ENCODE measurements at regions not wholly inside any gene's neighbourhood (a gene's known extent, or its start where the extent isn't known, plus 50 kb on each side); places are given as distances from the start of the nearest gene placed in this dataset.

DNA sequence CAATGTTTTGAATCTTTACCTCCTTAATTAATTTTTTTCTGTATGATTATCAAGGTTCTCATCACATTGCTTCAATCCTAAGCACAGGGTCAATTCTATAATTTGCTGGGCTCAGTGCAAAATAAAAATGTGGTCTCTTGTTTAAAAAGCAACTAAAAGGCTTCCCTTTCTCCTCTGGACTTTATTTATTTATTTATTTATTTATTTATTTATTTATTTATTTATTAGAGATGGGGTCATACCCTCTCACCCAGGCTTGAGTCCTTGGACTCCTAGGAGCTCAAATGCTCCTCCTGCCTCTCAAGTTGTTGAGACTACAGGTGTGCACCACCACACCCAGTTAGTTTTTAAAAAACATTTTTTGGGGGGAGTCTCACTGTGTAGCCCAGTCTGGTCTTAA is 710.1 kb upstream of the REG3G start:
- no peak overlapping the region for H3K18ac ChIP-seq (ENCODE audit: low read length)

DNA sequence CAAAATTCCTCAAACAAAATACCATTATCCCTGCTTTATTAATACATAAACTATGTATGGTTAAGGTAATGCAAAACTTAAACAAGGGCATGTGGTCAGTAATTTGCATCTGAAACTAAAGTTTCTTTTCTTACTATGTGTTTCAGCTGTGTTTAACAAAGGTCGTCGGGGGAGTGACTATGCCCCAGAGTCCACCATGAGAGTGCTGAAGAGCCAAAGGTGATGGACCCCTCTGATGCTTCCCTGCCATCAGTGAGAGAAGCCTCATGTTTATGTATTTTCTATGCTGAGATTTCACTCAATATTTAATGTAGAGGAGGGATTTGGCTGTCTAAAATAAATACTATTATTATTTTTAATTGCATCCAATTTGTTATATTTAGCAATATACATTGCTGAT is 707.2 kb upstream of the REG3G start:
- Histone ChIP-seq H4K12ac (ENCODE audit: low read depth, low read length) (no peak overlapping the region), H3K36me3 (ENCODE audit: control insufficient read depth in 1 of 2, insufficient read depth in 2 of 2, low read length in 2 of 2) (no peaks in the 10 kb centered on the region), H3K27me3 (ENCODE audit: insufficient read depth, low read length) (no peaks in the 10 kb centered on the region), H4K8ac (ENCODE audit: low read depth, low read length) (no peak overlapping the region), H3K14ac (ENCODE audit: low read length) (no peak overlapping the region), H3K4me1 (ENCODE audit: control insufficient read depth in 1 of 2, insufficient read depth in 2 of 2, low read length in 2 of 2) (no peaks in the 10 kb centered on the region), H3K9me3 (ENCODE audit: insufficient read depth, low read depth, low read length) (no peaks in the 10 kb centered on the region), H3K79me2 (ENCODE audit: control insufficient read depth, insufficient read depth, low read length, poor library complexity) (no peaks in the 10 kb centered on the region), H3K4me2 (ENCODE audit: low read length) (no peak overlapping the region), H3K9ac (ENCODE audit: low read length) (no peak overlapping the region), H3K18ac (ENCODE audit: low read length) (no peak overlapping the region), H3K4me3 (ENCODE audit: low read depth, low read length) (no peak overlapping the region), H2BK12ac (ENCODE audit: low read length) (no peak overlapping the region), H2BK5ac (ENCODE audit: low read depth, low read length, poor library complexity) (no peak overlapping the region), H3K79me1 (ENCODE audit: low read length) (no peaks in the 10 kb centered on the region), H3K4ac (ENCODE audit: low read depth, low read length) (no peak overlapping the region), H3K23ac (ENCODE audit: low read length) (no peak overlapping the region), H2BK120ac (ENCODE audit: insufficient read depth, low read length, poor library complexity) (no peak overlapping the region), H3K27ac (ENCODE audit: low read depth, low read length) (no peak overlapping the region), H2AK5ac (ENCODE audit: low read length) (no peak overlapping the region), H4K91ac (ENCODE audit: low read depth, low read length) (no peak overlapping the region), H2AFZ (ENCODE audit: insufficient read depth, low read length, poor library complexity) (no peak overlapping the region)
- WGBS (ENCODE audit: extremely low coverage, insufficient coverage, insufficient read length) = no CpG with 5 or more reads among the region's 2 CpGs
- DNase-seq = no peak

More for the DNA sequence above, 710.1 kb upstream of the REG3G start:
- no peaks in the 10 kb centered on the region for H3K4me1 ChIP-seq (ENCODE audit: control insufficient read depth in 1 of 2, insufficient read depth in 2 of 2, low read length in 2 of 2)
- no peak overlapping the region for H3K4me2 ChIP-seq (ENCODE audit: low read length)
- no peak overlapping the region for H3K4me3 ChIP-seq (ENCODE audit: low read depth, low read length)
- no peaks in the 10 kb centered on the region for H3K79me2 ChIP-seq (ENCODE audit: control insufficient read depth, insufficient read depth, low read length, poor library complexity)
- H2AK5ac ChIP-seq (ENCODE audit: low read length) = no peak overlapping the region
- H3K79me1 ChIP-seq (ENCODE audit: low read length) = no peaks in the 10 kb centered on the region
- H2AFZ ChIP-seq (ENCODE audit: insufficient read depth, low read length, poor library complexity) = no peak overlapping the region
- H3K14ac ChIP-seq (ENCODE audit: low read length) = no peak overlapping the region
- no peak overlapping the region for H4K12ac ChIP-seq (ENCODE audit: low read depth, low read length)
- H2BK120ac ChIP-seq (ENCODE audit: insufficient read depth, low read length, poor library complexity) = no peak overlapping the region
- no peak overlapping the region for H3K27ac ChIP-seq (ENCODE audit: low read depth, low read length)
- no peak overlapping the region for H4K91ac ChIP-seq (ENCODE audit: low read depth, low read length)
- H3K9ac ChIP-seq (ENCODE audit: low read length) = no peak overlapping the region
- H2BK12ac ChIP-seq (ENCODE audit: low read length) = no peak overlapping the region
- no peak overlapping the region for H3K23ac ChIP-seq (ENCODE audit: low read length)
- H3K9me3 ChIP-seq (ENCODE audit: insufficient read depth, low read depth, low read length) = no peaks in the 10 kb centered on the region
- H3K36me3 ChIP-seq (ENCODE audit: control insufficient read depth in 1 of 2, insufficient read depth in 2 of 2, low read length in 2 of 2) = no peaks in the 10 kb centered on the region
- no peaks in the 10 kb centered on the region for H3K27me3 ChIP-seq (ENCODE audit: insufficient read depth, low read length)
- DNase-seq = no peak
- no peak overlapping the region for H4K8ac ChIP-seq (ENCODE audit: low read depth, low read length)
- no peak overlapping the region for H3K4ac ChIP-seq (ENCODE audit: low read depth, low read length)
- no peak overlapping the region for H2BK5ac ChIP-seq (ENCODE audit: low read depth, low read length, poor library complexity)

DNA sequence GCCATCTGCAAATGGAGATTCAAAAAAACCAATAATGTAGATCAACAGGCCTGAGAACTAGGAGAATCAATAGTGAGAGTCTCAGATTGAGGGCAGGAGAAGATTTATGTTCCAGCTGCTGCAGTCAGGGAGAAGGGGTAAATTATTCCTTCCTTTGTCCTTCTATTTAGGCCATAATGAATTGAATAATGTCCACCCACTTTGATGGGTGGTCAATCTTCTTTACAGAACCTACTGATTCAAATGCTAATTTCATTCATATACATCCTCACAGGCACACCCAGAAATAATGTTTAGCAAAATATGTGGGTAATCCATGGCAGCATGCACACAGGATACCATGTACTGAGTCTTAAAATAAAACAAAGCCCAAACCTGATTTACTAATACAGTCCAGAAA is 695.3 kb upstream of the REG3G start:
- H3K4me3 ChIP-seq (ENCODE audit: low read depth, low read length) = no peak overlapping the region
- no peak overlapping the region for H4K12ac ChIP-seq (ENCODE audit: low read depth, low read length)
- H3K4me2 ChIP-seq (ENCODE audit: low read length) = no peak overlapping the region
- H3K79me2 ChIP-seq (ENCODE audit: control insufficient read depth, insufficient read depth, low read length, poor library complexity) = no peaks in the 10 kb centered on the region
- H2AFZ ChIP-seq (ENCODE audit: insufficient read depth, low read length, poor library complexity) = no peak overlapping the region
- H2AK5ac ChIP-seq (ENCODE audit: low read length) = no peak overlapping the region
- no peak overlapping the region for H3K27ac ChIP-seq (ENCODE audit: low read depth, low read length)
- no peaks in the 10 kb centered on the region for H3K36me3 ChIP-seq (ENCODE audit: control insufficient read depth in 1 of 2, insufficient read depth in 2 of 2, low read length in 2 of 2)
- H2BK12ac ChIP-seq (ENCODE audit: low read length) = no peak overlapping the region
- H3K4me1 ChIP-seq (ENCODE audit: control insufficient read depth in 1 of 2, insufficient read depth in 2 of 2, low read length in 2 of 2) = no peaks in the 10 kb centered on the region
- no peak overlapping the region for H2BK120ac ChIP-seq (ENCODE audit: insufficient read depth, low read length, poor library complexity)
- no peak overlapping the region for H3K4ac ChIP-seq (ENCODE audit: low read depth, low read length)
- no peaks in the 10 kb centered on the region for H3K79me1 ChIP-seq (ENCODE audit: low read length)
- H2BK5ac ChIP-seq (ENCODE audit: low read depth, low read length, poor library complexity) = no peak overlapping the region
- no peak for DNase-seq
- no peak overlapping the region for H3K18ac ChIP-seq (ENCODE audit: low read length)
- no peaks in the 10 kb centered on the region for H3K27me3 ChIP-seq (ENCODE audit: insufficient read depth, low read length)
- no peak overlapping the region for H3K9ac ChIP-seq (ENCODE audit: low read length)
- no peak overlapping the region for H4K8ac ChIP-seq (ENCODE audit: low read depth, low read length)
- no peak overlapping the region for H4K91ac ChIP-seq (ENCODE audit: low read depth, low read length)
- H3K9me3 ChIP-seq (ENCODE audit: insufficient read depth, low read depth, low read length) = no peaks in the 10 kb centered on the region
- H3K23ac ChIP-seq (ENCODE audit: low read length) = no peak overlapping the region
- no peak overlapping the region for H3K14ac ChIP-seq (ENCODE audit: low read length)

DNA sequence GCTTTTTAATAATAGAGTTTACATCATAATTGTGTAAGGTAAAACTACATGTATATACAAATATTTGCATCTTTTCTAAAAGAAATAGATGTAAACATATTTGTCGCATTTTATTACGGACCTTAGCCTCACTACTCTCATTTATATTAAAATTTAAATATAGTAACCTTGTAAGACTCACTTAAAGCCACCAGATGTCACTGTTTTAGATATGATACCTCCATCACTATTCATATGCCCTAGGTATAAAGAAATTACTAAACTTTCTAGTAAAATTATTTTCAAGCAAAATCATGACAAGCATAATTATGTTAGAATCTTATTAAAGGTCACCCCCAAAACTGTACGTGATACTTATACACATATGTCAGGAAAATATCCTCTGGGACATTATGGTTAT is 674.3 kb upstream of the REG3G start:
- H3K9me3 ChIP-seq (ENCODE audit: insufficient read depth, low read depth, low read length) = no peaks in the 10 kb centered on the region
- no CpG with 5 or more reads among the region's 3 CpGs for WGBS (ENCODE audit: extremely low coverage, insufficient coverage, insufficient read length)
- no peaks in the 10 kb centered on the region for H3K36me3 ChIP-seq (ENCODE audit: control insufficient read depth in 1 of 2, insufficient read depth in 2 of 2, low read length in 2 of 2)
- no peaks in the 10 kb centered on the region for H3K79me2 ChIP-seq (ENCODE audit: control insufficient read depth, insufficient read depth, low read length, poor library complexity)
- H2BK120ac ChIP-seq (ENCODE audit: insufficient read depth, low read length, poor library complexity) = no peak overlapping the region
- no peak overlapping the region for H4K91ac ChIP-seq (ENCODE audit: low read depth, low read length)
- no peak overlapping the region for H3K4me3 ChIP-seq (ENCODE audit: low read depth, low read length)
- no peak overlapping the region for H4K12ac ChIP-seq (ENCODE audit: low read depth, low read length)
- H2BK5ac ChIP-seq (ENCODE audit: low read depth, low read length, poor library complexity) = no peak overlapping the region
- H3K18ac ChIP-seq (ENCODE audit: low read length) = no peak overlapping the region
- H3K9ac ChIP-seq (ENCODE audit: low read length) = no peak overlapping the region
- no peaks in the 10 kb centered on the region for H3K4me1 ChIP-seq (ENCODE audit: control insufficient read depth in 1 of 2, insufficient read depth in 2 of 2, low read length in 2 of 2)
- H4K8ac ChIP-seq (ENCODE audit: low read depth, low read length) = no peak overlapping the region
- H2BK12ac ChIP-seq (ENCODE audit: low read length) = no peak overlapping the region
- H3K4ac ChIP-seq (ENCODE audit: low read depth, low read length) = no peak overlapping the region
- DNase-seq = peak in 1 of 2 donors; percentile 18
- no peaks in the 10 kb centered on the region for H3K27me3 ChIP-seq (ENCODE audit: insufficient read depth, low read length)
- H2AFZ ChIP-seq (ENCODE audit: insufficient read depth, low read length, poor library complexity) = no peak overlapping the region
- no peak overlapping the region for H2AK5ac ChIP-seq (ENCODE audit: low read length)
- H3K4me2 ChIP-seq (ENCODE audit: low read length) = no peak overlapping the region
- H3K23ac ChIP-seq (ENCODE audit: low read length) = no peak overlapping the region
- no peaks in the 10 kb centered on the region for H3K79me1 ChIP-seq (ENCODE audit: low read length)
- H3K14ac ChIP-seq (ENCODE audit: low read length) = no peak overlapping the region
- no peak overlapping the region for H3K27ac ChIP-seq (ENCODE audit: low read depth, low read length)

DNA sequence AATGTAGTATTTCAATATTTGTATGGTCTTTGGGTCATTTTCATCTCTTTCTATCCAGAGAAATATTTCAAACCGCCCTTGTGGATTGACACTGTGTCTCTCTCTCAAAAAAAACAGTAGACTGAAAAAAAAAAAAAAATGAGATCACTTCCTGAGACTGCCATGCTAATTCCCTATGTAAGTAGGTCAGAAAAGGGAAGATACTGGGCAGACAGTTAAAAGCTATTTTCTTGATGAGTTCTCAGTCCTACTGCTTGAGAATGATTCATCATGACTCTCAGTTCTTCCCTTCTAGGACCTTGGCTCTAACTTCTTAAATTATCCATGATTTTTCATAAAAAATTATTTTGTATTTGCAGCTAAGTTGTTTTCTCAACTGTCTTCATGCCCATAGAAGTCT is 672.3 kb upstream of the REG3G start:
- H3K23ac ChIP-seq (ENCODE audit: low read length) = no peak overlapping the region
- H3K4me2 ChIP-seq (ENCODE audit: low read length) = no peak overlapping the region
- no peak overlapping the region for H2BK120ac ChIP-seq (ENCODE audit: insufficient read depth, low read length, poor library complexity)
- H3K27ac ChIP-seq (ENCODE audit: low read depth, low read length) = no peak overlapping the region
- no peak overlapping the region for H4K91ac ChIP-seq (ENCODE audit: low read depth, low read length)
- H4K8ac ChIP-seq (ENCODE audit: low read depth, low read length) = no peak overlapping the region
- H3K79me1 ChIP-seq (ENCODE audit: low read length) = no peaks in the 10 kb centered on the region
- no peak overlapping the region for H2AFZ ChIP-seq (ENCODE audit: insufficient read depth, low read length, poor library complexity)
- no peaks in the 10 kb centered on the region for H3K36me3 ChIP-seq (ENCODE audit: control insufficient read depth in 1 of 2, insufficient read depth in 2 of 2, low read length in 2 of 2)
- H2BK12ac ChIP-seq (ENCODE audit: low read length) = no peak overlapping the region
- no peak for DNase-seq
- no peaks in the 10 kb centered on the region for H3K79me2 ChIP-seq (ENCODE audit: control insufficient read depth, insufficient read depth, low read length, poor library complexity)
- no peak overlapping the region for H3K4me3 ChIP-seq (ENCODE audit: low read depth, low read length)
- H3K4ac ChIP-seq (ENCODE audit: low read depth, low read length) = no peak overlapping the region
- no peak overlapping the region for H3K18ac ChIP-seq (ENCODE audit: low read length)
- H3K27me3 ChIP-seq (ENCODE audit: insufficient read depth, low read length) = no peaks in the 10 kb centered on the region
- H3K9me3 ChIP-seq (ENCODE audit: insufficient read depth, low read depth, low read length) = no peaks in the 10 kb centered on the region
- H3K4me1 ChIP-seq (ENCODE audit: control insufficient read depth in 1 of 2, insufficient read depth in 2 of 2, low read length in 2 of 2) = no peaks in the 10 kb centered on the region
- H3K14ac ChIP-seq (ENCODE audit: low read length) = no peak overlapping the region
- H2AK5ac ChIP-seq (ENCODE audit: low read length) = no peak overlapping the region
- no peak overlapping the region for H3K9ac ChIP-seq (ENCODE audit: low read length)
- no peak overlapping the region for H2BK5ac ChIP-seq (ENCODE audit: low read depth, low read length, poor library complexity)
- whole genome bisulfite sequencing (ENCODE audit: extremely low coverage, insufficient coverage, insufficient read length) = no CpG with 5 or more reads among the region's 1 CpG
- no peak overlapping the region for H4K12ac ChIP-seq (ENCODE audit: low read depth, low read length)

Measured in trophoblast cell (in vitro differentiated cells and primary cell).